ENCODE measurements at regions not wholly inside any gene's neighbourhood (a gene's known extent, or its start where the extent isn't known, plus 50 kb on each side); places are given as distances from the start of the nearest gene placed in this dataset.
"Not testable (repeated sequence)": the region's sequence is repeated elsewhere in the genome, so short reads cannot be mapped to it uniquely, and the experiment has no call there.

DNA sequence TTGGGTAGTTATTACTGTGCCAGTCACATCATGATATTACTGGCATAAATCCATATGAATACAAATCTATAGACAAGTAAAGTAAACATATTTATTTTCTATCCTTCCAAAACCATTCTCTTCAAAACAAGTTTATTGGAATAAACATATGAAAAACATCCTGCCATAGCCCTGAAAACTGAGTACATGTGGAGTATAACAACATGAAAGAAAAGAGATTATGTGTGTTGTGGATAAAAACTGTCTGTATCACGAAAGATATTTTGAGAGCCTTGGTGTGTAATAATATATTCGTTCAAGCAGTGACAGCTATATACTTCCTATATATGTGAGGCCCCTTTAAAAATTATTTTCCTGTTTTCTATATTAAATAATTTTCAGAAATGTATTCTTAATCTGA lies 1742.2 kb downstream of the ARAP2 start:
- Histone ChIP-seq H3K9me3 (no peaks in the 10 kb centered on the region), H3K27me3 (no peaks in the 10 kb centered on the region), H3K4me1 (no peaks in the 10 kb centered on the region), H3K27ac (replicated peaks in 1 of 4) (no peak overlapping the region), H3K4me3 (no peak overlapping the region), H3K36me3 (no peaks in the 10 kb centered on the region)
- DNase-seq (ENCODE audit: extremely low spot score), result no peak
- WGBS, result 77% methylated on average over 2 of the region's 2 CpGs
- TF ChIP-seq EP300 (IDR thresholded peaks at IDR 0.05) (no peak), CTCF (IDR thresholded peaks at IDR 0.05) (no peak), POLR2AphosphoS5 (IDR thresholded peaks at IDR 0.05) (no peak), POLR2A (IDR thresholded peaks at IDR 0.05; ENCODE audit: low read depth) (no peak)
- intact Hi-C loops (cut with DNase I), result no loop called here

GRCh38 chr4:34504731-34505130 lies 1739.6 kb downstream of the ARAP2 start:
- DNase-seq (ENCODE audit: extremely low spot score); H3K4me1 ChIP-seq; intact Hi-C loops (cut with DNase I); H3K4me3 ChIP-seq; H3K27me3 ChIP-seq; H3K36me3 ChIP-seq; H3K27ac ChIP-seq (replicated peaks in 1 of 4); H3K9me3 ChIP-seq: not testable (repeated sequence)
- 62% methylated on average over 2 of the region's 2 CpGs for WGBS

GRCh38 chr4:34506511-34507092 lies 1737.7 kb downstream of the ARAP2 start:
- 100% methylated on average over 1 of the region's 26 CpGs for WGBS
- DNase-seq (ENCODE audit: extremely low spot score); H3K4me3 ChIP-seq; intact Hi-C loops (cut with DNase I); H3K9me3 ChIP-seq; H3K27me3 ChIP-seq; H3K27ac ChIP-seq (replicated peaks in 1 of 4); H3K4me1 ChIP-seq; H3K36me3 ChIP-seq: not testable (repeated sequence)

DNA sequence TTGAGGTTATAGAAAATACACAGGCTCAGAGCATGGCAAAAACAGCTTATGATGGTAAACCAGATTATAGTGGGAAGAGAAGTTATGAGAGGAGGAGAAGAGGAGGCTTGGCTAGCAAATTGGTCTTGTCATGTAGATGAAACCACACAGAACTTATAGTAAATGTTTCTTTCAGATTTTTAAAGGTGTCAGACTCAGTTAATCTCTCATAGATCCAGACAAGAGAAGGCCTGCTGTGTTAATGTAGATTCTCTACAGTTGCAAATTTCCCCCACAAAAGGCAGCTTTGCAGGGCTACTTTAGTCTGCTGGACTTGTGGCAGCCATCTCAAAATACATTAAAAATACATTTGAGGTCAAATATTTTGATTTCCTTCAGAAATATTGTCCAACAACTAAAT lies 1731.7 kb downstream of the ARAP2 start:
- no peaks in the 10 kb centered on the region for H3K36me3 ChIP-seq
- TF ChIP-seq EP300 (IDR thresholded peaks at IDR 0.05), result no peak
- no peak for TF ChIP-seq POLR2AphosphoS5 (IDR thresholded peaks at IDR 0.05)
- no peak for TF ChIP-seq CTCF (IDR thresholded peaks at IDR 0.05)
- no peak for TF ChIP-seq POLR2A (IDR thresholded peaks at IDR 0.05; ENCODE audit: low read depth)
- intact Hi-C loops (cut with DNase I), result no loop called here
- no peak for DNase-seq (ENCODE audit: extremely low spot score)
- no peaks in the 10 kb centered on the region for H3K27me3 ChIP-seq
- H3K4me3 ChIP-seq, result no peak overlapping the region
- H3K27ac ChIP-seq (replicated peaks in 1 of 4), result no peak overlapping the region
- no peaks in the 10 kb centered on the region for H3K4me1 ChIP-seq
- peaks cover 0 to 5% (median 0%) of the 10 kb centered on the region in 4 donors for H3K9me3 ChIP-seq

- TF ChIP-seq CTCF (IDR thresholded peaks at IDR 0.05), result no peak
- no peak for TF ChIP-seq POLR2AphosphoS5 (IDR thresholded peaks at IDR 0.05)
- no peak for TF ChIP-seq POLR2A (IDR thresholded peaks at IDR 0.05; ENCODE audit: low read depth)
- TF ChIP-seq EP300 (IDR thresholded peaks at IDR 0.05), result no peak
- H3K27ac ChIP-seq (replicated peaks in 1 of 4), result no peak overlapping the region
- H3K36me3 ChIP-seq, result no peaks in the 10 kb centered on the region
- no peak overlapping the region for H3K4me3 ChIP-seq
- WGBS, result 92% methylated on average over 3 of the region's 3 CpGs
- no peak for DNase-seq (ENCODE audit: extremely low spot score)
- H3K9me3 ChIP-seq, result peaks cover 0 to 5% (median 0%) of the 10 kb centered on the region in 4 donors
- intact Hi-C loops (cut with DNase I), result no loop called here
- no peaks in the 10 kb centered on the region for H3K27me3 ChIP-seq
- no peaks in the 10 kb centered on the region for H3K4me1 ChIP-seq
These were observed 1727.8 kb downstream of the ARAP2 start for GRCh38 chr4:34516524-34516923.

DNA sequence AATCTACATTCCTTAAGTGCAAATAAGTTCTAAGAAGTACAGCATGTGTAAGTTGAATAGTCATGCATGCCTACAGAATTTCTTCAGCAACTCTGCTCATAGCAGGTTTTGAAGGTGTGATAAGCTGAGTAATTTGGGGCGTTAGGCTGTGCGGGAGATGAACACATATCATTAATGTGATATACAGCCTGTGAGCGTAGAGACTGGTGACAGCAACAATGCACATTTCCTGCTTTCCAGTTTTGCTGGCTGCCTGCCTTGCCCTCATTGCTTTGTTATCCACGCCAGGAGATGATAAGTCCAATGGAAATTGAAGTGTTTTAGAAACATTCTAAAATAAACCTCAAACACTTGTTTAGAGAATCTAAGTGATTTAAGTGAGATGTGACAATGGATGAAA lies 1709.4 kb downstream of the ARAP2 start:
- Histone ChIP-seq H3K27me3 (no peaks in the 10 kb centered on the region), H3K9me3 (no peaks in the 10 kb centered on the region), H3K4me3 (no peak overlapping the region), H3K27ac (replicated peaks in 1 of 4) (no peak overlapping the region), H3K36me3 (no peaks in the 10 kb centered on the region), H3K4me1 (no peaks in the 10 kb centered on the region)
- DNase-seq (ENCODE audit: extremely low spot score), result no peak
- WGBS, result 30% methylated on average over 4 of the region's 4 CpGs
- TF ChIP-seq CTCF (IDR thresholded peaks at IDR 0.05) (no peak), EP300 (IDR thresholded peaks at IDR 0.05) (no peak), POLR2A (IDR thresholded peaks at IDR 0.05; ENCODE audit: low read depth) (no peak), POLR2AphosphoS5 (IDR thresholded peaks at IDR 0.05) (no peak)
- intact Hi-C loops (cut with DNase I), result no loop called here
